ENCODE measurements at regions not wholly inside any gene's neighbourhood (a gene's known extent, or its start where the extent isn't known, plus 50 kb on each side); places are given as distances from the start of the nearest gene placed in this dataset.

GRCh38 chr5:67431191-67431590, 234.6 kb upstream of the CD180 start:
- H3K4me3 ChIP-seq (ENCODE audit: low read depth in 1 of 3, low read length in 3 of 3), result no peak overlapping the region
- H3K27ac ChIP-seq (ENCODE audit: low read depth in 1 of 2, low read length in 2 of 2), result no peak overlapping the region
- WGBS, result 78% methylated on average over 4 of the region's 4 CpGs
- H3K9ac ChIP-seq (ENCODE audit: low read depth in 1 of 2, low read length in 2 of 2), result no peak overlapping the region
- H3K36me3 ChIP-seq (ENCODE audit: control insufficient read depth in 4 of 4, insufficient read depth in 3 of 4, low read depth in 1 of 4, low read length in 3 of 4), result no peaks in the 10 kb centered on the region
- no peaks in the 10 kb centered on the region for H3K4me1 ChIP-seq (ENCODE audit: control insufficient read depth in 4 of 4, insufficient read depth in 4 of 4, low read length in 3 of 4)
- DNase-seq (ENCODE audit: low spot score), result no peak
- H3K9me3 ChIP-seq (ENCODE audit: control insufficient read depth in 4 of 4, low read length in 3 of 4), result no peaks in the 10 kb centered on the region
- H3K27me3 ChIP-seq (ENCODE audit: control insufficient read depth in 4 of 4, insufficient read depth in 4 of 4, low read length in 3 of 4), result no peaks in the 10 kb centered on the region
- TF ChIP-seq CTCF (IDR thresholded peaks at IDR 0.05; ENCODE audit: low read depth, low read length, missing input control), result no peak
- TF ChIP-seq MAX (IDR thresholded peaks at IDR 0.05), result no peak

- Histone ChIP-seq H3K9me3 (ENCODE audit: control insufficient read depth in 4 of 4, low read length in 3 of 4) (no peaks in the 10 kb centered on the region), H3K4me3 (ENCODE audit: low read depth in 1 of 3, low read length in 3 of 3) (no peak overlapping the region), H3K9ac (ENCODE audit: low read depth in 1 of 2, low read length in 2 of 2) (no peak overlapping the region), H3K36me3 (ENCODE audit: control insufficient read depth in 4 of 4, insufficient read depth in 3 of 4, low read depth in 1 of 4, low read length in 3 of 4) (no peaks in the 10 kb centered on the region), H3K27ac (ENCODE audit: low read depth in 1 of 2, low read length in 2 of 2) (no peak overlapping the region), H3K4me1 (ENCODE audit: control insufficient read depth in 4 of 4, insufficient read depth in 4 of 4, low read length in 3 of 4) (no peaks in the 10 kb centered on the region), H3K27me3 (ENCODE audit: control insufficient read depth in 4 of 4, insufficient read depth in 4 of 4, low read length in 3 of 4) (no peaks in the 10 kb centered on the region)
- no peak for DNase-seq (ENCODE audit: low spot score)
- WGBS, result 97% methylated on average over 4 of the region's 4 CpGs
- no peak for TF ChIP-seq GABPA (IDR thresholded peaks at IDR 0.05 in 1 of 2, conservative IDR thresholded peaks at IDR 0.05 in 1 of 2)
- no peak for TF ChIP-seq SP1 (IDR thresholded peaks at IDR 0.05)
- no peak for TF ChIP-seq ZBTB33 (IDR thresholded peaks at IDR 0.05)
- no peak for TF ChIP-seq HNF4A (conservative IDR thresholded peaks at IDR 0.05)
- TF ChIP-seq MAX (IDR thresholded peaks at IDR 0.05), result no peak
- TF ChIP-seq FOXA2 (IDR thresholded peaks at IDR 0.05), result no peak
- no peak for TF ChIP-seq FOXA1 (IDR thresholded peaks at IDR 0.05)
- TF ChIP-seq EGR1 (IDR thresholded peaks at IDR 0.05; ENCODE audit: low read depth in 2 of 2), result no peak
- TF ChIP-seq NR2F2 (IDR thresholded peaks at IDR 0.05), result no peak
- TF ChIP-seq RAD21 (IDR thresholded peaks at IDR 0.05), result no peak
- TF ChIP-seq ATF3 (IDR thresholded peaks at IDR 0.05), result no peak
- TF ChIP-seq RXRA (IDR thresholded peaks at IDR 0.05), result no peak
- no peak for TF ChIP-seq JUND (IDR thresholded peaks at IDR 0.05)
- TF ChIP-seq REST (IDR thresholded peaks at IDR 0.05), result no peak
- TF ChIP-seq TAF1 (conservative IDR thresholded peaks at IDR 0.05), result no peak
- no peak for TF ChIP-seq HNF4G (IDR thresholded peaks at IDR 0.05)
- no peak for TF ChIP-seq YY1 (IDR thresholded peaks at IDR 0.05)
- TF ChIP-seq CTCF (IDR thresholded peaks at IDR 0.05; ENCODE audit: low read depth, low read length, missing input control), result no peak
Measured at GRCh38 chr5:67427850-67428298, 231.3 kb upstream of the CD180 start.

Data from liver (tissue), 8 donors.